GM18858 (cell line): ENCODE measurements at regions not wholly inside any gene's neighbourhood (a gene's known extent, or its start where the extent isn't known, plus 50 kb on each side); places are given as distances from the start of the nearest gene placed in this dataset.

Experiments used
- ATAC-seq: cut with Tn5 transposase; IDR thresholded peaks from one replicate; pipeline ENCODE4 v1.9.1; 2021; ENCODE audit not compliant: unreplicated experiment

DNA sequence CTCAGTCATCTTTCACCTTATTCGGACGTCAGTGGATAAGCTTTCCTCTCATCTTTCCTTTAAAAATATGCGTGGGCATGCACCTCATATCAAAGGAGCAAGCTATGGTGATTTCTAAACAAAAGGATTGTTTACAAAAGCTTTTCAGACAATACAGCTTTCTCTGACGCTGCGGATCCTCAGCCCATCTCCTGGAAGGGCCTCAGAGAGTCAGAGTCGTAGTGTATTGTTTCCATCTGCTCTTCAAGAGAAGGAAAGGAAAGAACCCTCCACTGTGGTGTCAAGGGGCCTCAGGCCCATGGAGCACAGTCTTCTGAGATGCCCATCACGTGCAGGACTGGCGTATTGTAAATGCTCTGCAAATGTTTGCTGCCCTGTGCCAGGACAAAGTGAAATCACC lies 163.4 kb upstream of the MAP1B start:
- no peak for ATAC-seq

DNA sequence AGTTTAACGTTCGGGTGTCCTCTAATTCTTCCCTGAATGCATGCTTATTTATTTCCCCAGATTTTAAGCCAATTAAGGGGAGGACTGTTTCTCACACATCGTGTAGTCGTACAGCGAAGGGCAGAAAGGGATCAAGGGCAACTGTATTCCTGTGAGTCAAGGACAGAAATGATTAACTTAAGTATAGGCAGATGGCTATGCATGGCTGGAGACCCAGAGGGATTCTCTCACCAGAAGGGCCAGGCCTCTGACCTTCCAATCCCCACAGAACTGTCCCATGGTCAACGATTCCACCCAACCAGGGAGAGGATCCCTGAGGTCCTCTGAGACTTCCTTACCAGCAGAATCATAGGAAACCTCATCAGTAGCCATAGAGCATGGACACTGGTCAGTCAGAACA lies 161.8 kb upstream of the MAP1B start:
- no peak for ATAC-seq

DNA sequence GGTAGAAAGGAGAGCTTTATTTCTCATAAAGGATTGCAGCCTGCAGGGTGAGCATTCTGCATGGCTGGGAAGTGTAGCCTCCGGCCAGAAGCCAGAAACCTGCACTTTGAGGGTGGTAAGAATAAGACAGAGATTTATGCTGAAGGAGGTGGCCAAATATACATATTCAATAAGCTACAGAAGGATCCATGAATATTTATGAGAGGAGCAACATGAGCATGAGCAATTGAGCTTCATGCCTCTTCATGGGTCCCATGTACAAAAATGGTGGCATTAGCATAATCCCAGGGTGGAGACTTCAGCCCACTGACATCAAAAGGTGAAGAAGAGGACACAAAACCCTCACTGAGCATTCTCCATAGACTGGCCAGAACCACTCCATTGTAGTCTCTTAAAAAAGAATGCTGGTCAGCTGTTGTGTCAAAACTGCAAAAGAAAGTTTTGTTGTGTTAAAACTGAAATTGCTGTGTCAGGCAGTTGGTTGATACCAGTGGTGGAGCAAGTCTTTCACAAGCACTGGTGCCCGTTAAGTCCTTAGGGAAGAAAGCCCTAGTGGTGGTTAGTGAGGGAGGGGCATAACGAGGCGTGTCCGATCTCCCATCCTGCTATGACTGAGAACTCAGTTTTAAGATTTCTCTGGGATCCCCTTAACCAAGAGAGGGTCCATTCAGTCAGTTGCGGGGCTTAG lies 160.8 kb upstream of the MAP1B start:
- ATAC-seq, result no peak

DNA sequence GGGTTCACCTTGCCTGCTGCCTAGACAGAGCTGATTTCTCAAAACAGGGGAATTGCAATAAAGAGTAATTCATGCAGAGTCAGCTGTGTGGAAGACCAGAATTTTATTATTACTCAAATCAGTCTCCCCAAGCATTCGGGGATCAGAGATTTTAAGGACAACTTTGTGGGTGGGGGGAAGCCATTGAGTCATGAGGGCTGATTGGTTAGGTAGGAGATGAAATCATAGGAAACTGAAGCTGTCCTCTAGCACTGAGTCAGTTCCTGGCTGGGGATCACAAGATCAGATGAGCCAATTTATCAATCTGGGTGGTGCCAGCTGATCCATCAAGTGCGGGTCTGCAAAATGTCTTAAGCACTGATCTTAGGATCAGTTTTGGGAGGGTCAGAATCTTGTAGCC lies 159.1 kb upstream of the MAP1B start:
- no peak for ATAC-seq

DNA sequence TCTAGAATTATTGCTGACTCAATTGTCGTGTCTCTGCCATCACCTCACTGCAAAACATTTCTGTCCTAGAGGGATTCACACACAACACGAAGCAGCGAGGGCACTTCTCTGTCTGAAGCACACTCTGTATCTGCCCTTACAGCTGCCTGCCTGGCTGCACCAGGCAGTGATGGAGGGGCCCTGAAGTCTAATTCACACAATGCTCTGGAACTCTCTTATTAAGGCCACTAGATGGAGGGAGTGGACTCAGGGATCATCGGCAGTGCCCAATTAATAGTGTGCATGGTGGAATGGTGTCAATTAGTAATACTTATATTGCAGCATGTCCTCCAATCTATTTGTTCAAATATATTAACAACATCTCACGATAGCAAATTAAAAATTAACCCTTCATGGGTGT lies 157.5 kb upstream of the MAP1B start:
- ATAC-seq, result no peak

DNA sequence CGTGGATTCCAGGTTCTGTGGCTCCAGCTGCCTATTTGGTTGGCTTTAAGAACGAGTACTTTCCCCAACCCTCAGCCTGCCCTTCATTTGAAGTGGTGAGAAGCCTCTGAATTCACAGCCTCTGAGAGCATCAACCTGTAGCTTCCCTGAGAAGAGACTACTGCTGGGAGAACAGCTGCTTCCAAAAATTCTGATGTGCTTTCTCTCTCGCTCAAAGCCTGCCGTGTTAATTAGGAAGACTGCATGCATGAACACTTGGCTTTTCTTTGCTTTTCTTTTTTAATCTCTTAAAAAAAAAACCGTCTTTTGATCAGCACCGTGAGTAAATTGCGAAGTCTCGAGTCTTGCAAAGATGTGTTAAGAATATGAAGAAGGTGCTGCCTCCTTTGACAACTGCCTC lies 153.4 kb upstream of the MAP1B start:
- no peak for ATAC-seq

DNA sequence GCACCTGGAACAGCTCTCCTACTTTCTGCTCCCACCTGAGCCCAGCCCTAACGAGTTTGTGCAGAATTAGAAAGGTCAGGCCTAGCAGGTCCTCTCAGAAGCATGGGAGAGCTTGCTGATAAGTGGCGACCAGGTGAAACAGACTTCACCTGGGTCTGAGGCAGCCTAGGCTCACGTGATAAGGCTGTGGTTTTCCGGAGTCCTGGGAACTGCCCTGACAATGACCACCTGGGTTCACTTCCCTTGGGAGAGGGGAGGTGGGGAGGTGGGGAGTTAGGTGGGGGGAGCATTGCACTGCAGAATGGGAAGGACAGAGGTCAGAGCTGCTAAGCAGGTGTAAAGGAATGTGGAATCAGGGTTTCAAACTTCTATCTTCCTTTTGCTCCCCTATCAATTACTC lies 152.9 kb upstream of the MAP1B start:
- no peak for ATAC-seq

DNA sequence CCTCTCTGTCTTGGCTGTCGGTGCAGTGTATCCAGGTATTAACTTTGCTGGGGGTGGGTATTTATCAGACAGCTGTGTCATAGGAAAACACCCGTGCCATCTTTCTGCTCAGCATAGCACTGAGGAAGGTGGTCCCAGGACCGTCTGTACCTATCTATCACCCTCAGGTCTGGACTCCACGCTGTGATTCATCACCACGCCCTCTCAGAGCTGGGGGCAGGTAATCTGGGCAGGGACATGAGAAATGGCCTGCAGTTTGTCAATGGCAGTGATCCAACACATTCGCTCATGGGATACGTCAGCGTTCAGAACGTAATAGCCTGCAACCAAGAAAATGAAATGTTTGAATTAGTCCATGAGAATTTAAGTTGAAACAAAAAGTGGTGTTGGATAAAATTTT lies 151.6 kb upstream of the MAP1B start:
- ATAC-seq, result no peak

DNA sequence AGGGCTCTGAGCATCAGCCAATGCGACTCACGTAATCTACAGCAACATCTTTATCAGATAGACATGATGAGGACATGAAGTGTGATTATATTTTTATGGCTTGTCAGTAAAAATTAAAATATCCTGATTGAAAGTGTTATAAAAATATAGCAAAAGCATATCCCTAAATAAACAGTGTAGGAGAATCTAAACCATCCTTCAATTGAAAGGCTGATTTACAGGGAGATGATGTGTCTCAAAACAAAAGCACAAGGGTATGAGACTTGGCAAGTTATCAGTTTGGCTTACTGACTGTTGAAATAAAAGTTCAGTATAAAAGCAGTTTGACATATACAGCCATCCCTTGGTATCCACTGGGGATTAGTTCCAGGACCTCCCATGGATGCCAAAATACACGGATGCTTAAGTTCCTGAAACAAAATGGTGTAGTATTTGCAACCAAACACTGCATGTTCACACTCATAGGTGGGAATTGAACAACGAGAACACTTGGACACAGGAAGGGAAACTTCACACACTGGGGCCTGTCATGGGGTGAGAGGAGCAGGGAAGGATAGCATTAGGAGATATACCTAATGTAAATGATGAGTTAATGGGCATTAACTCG lies 149.9 kb upstream of the MAP1B start:
- no peak for ATAC-seq

DNA sequence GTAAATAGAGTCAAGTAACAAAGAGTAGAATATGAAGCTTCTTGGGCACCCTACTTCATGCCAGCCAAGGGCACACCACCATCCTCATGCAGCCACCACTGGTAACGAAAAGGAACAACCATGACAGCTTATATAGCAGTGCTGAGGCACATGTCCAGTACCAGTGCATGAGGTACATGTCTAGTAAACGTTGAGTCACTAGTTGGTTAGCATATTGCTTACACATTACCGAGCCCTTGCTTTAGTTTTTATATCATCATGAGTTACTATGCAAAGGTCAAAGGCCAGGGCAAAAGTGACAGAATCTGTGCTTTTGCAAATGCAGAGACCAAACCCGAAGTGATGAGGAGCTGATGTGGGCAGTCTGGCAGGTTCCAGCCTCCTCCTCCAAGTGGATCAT lies 147.1 kb upstream of the MAP1B start:
- no peak for ATAC-seq

DNA sequence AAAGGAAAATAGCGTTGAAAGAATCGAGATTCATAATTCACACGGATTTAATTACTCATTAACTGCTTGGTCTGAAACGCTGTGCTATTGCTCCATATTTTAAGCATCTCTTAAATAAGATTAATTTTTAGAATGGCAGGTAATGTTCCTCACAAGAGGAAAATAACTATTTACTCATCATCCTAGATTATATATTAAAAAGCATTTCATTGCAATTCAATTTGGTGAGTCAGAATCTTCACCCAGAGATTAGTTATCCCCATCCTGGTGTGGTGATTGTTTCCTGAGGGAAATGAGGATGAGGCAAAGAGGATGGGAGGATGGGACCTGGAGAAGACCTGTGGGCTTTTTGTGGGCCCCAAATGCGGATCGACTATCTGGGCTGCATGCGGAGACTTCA lies 145.5 kb upstream of the MAP1B start:
- no peak for ATAC-seq

DNA sequence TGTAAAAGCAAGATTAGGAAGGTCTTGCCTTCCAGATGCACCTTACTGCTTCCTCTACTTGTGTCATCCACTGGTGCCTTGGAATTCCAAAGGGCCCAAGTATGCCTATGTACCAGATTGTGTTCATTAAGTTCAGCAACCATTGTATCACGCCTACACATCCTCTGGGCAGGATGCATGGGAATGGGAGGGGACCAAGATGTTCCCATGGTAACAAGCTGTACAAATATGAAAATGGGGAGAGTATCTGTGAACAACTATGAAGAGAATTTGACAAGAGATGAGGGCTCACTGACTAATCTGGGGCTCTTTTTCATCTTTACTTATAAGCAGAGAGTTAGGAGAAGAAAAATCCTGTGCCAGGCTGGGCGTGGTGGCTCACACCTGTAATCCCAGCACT lies 137.8 kb upstream of the MAP1B start:
- ATAC-seq, result no peak

DNA sequence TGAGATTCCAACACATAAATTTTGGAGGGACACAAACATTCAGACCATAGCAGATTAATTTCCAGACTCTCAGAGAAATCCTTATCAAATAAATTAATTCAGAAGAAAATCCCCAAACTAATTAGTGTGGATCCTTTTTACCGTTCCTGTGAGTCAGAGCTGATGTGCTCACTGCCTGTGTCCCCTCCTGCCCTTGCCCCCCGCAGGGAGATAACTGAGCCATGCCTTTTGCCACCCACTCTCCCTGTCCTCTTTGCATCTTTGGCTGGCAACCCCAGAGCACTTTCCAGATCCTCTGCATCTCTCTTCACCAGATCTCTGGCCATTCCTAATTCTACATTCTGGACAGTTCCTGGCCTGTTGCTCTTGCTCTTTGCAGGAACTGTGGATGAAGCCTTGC lies 135.4 kb upstream of the MAP1B start:
- no peak for ATAC-seq

DNA sequence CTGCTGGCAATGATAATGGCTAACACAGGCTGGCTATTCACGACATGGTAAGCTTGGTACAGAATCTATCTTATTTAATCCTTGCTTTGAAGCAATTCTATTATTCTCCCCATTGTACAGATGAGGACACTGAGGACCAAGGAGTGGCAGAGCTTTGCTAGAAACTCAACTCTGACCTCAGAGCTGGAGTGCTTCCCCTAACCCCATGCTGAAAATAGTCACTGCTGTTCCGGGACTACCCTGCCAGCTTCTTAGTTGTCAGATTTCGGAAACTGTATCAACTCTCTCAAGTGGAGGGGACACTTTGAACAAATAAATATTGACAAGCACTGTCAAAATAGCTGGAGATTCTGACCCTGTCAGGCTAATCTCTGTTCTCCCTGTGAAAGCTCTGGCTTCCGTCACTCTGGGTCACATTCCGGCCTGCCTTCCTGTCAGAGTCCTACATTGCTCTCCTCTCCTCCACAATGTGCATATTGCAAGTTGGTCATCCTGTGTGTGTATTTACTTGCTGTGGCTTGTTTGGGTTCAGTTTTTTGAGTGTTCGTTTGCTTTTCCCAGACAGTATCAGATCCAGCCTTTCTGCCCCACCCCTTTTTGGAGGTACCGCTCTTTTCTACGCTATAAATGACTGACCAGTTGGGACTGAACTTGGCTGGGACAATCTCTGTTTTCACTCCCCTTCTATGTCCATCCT lies 134.3 kb upstream of the MAP1B start:
- no peak for ATAC-seq

DNA sequence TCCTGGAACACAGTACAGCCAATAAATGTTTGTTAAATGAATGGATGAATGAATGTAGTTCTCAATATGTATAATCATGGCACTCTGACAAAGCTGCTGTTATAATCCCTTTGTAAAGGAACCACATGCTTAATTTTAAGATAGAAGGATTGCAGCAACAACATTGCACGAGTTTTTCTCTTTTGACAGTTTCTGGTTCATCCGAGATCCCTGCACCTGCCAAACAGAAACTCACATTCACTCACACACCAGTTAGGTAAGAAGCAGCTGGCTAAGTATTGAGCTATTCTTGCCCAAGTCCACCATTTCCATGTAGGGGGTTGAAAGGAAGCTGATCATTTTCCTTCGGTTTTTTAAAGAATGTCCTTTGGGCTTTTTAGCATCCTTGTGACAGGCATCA lies 133.7 kb upstream of the MAP1B start:
- no peak for ATAC-seq

DNA sequence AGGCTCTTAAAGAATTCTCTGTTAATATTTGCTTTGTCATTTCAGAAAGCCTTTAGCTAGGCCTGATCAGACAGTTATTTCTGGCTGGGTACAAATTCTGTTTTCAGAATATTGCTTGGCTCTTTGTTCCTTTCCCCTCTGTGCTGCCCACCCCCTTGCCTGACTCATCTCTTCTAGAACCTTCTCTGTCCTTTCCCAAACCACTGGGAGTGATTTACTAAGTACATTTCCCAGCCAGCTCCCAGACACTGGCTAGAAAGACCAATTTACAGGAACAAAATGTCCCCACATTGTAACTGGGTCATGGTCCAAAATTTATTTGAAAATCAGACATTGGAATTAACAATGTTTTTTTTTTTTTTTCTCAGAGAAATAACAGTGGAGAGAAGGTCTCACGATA lies 133.1 kb upstream of the MAP1B start:
- no peak for ATAC-seq

DNA sequence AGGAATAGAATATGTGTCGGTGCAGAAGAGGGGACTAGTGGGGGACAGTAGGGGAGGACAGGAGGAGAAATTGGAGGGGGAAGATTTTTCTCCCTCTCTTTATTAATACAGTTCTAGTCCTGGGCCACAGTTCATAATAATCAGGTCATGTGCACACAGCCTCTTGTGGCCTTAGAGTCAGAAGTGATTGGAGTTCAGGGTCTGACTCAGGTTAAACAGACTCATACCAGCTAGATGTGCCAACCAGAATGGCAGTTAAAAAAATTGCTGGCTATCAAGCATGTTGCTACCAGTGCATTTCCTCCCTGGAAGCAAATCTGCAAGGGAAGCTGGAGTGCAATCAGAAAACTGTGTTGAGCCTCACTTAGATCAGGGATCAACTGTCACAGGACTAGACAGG lies 132.7 kb upstream of the MAP1B start:
- no peak for ATAC-seq

DNA sequence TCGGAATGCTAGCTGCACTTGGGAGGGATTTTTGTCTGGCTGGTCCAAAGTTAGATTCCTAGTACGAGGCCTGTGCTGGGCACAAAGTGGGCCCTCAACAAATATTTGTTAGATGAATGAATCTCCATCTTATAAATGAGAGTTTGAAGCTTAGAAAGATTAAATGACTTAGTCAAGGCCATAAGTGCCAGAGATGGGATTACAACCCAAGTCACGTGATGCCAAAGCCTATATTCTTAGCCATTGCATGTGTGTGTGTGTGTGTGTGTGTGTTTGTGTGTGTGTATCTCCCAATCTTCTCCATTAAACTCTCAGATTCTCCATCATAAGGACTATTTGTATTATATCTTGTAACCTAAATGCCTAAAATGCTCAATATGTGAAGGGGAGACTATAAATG lies 130.8 kb upstream of the MAP1B start:
- ATAC-seq, result no peak

DNA sequence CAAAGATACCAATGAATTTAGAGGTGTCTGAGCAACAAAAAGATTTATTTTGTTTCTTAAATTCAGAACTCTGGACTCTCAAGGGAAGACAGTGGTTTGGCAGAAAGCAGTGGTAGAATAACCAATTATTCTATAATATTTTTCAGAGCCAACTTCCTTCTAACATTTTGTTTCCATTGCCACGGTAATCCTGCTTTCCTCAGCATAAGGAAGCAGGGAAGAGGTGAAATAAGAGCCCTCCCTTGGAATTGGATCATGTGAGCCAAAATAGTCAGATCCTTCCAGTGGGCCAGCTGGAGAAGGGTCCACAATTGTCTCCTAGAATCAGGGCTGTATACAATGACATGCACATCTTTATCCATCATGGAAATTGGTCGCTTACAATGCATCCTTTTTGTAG lies 130.0 kb upstream of the MAP1B start:
- ATAC-seq, result no peak

DNA sequence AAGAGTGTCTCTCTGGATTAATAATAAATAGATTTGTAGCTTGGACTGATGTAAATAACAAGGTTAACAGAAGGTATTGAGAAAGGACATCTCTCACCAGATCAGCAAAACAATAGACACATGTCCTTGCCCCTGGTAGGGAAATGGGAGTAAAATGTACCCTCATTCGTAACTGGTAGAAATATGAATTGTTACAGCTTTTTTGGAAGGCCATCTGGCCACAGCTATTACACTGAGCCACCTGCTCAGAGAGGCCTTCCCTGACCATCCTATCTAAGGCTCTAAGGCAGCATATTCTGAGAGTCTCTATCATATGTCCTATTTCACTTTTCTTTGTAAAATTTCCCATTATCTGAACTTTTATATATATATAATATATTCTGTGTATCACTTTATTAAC lies 129.1 kb upstream of the MAP1B start:
- no peak for ATAC-seq

DNA sequence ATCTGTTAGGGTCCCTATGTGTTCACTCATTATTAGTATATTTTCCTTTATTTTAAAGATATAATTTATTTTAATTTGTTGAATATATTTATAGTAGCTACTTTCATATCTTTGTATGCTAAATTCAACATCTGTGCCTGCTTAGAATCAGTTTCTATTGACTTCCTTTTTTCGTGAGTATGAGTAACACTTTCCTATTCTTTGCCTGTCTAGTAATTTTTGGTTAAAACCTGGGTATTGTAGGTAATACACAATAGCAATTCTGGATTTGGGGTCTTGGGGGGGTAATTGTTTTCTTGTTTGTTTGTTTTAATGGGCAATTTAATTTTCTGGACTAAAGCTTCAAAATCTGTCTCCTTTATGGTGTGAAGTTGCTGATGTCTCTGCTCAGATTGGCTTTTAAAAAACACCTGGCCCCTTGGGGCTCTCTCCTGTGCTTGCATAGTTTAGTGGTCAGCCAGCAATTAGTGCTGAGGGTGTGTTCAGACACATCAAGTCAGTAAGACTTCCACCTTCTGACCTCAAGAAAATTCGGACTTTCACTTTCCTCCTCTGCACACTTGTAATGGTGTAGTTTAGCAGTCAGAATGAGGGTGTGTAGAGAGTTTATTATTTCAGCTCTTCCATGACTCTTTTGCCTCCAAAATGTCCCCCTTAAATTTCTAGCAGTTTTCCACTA lies 124.4 kb upstream of the MAP1B start:
- no peak for ATAC-seq

DNA sequence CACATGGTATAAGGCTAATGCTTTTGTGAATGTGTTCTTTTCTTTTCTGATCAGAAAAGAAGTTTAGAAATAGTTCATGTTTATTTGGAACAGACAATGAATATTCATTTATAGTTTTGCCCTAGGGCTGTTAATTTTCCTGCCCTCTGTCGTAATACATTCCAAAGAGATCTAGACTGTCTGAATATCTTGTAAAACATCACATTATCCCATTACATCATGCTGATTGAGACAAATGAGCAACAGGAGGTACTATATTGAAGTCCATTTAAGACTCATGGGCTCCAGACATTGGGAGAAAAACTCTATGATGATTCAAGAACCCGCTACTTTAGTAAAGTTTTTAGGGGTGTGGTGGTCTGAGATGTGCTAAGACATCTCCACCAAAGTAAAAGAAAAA lies 121.2 kb upstream of the MAP1B start:
- no peak for ATAC-seq
